A673 (cell line): ENCODE measurements at regions not wholly inside any gene's neighbourhood (a gene's known extent, or its start where the extent isn't known, plus 50 kb on each side); places are given as distances from the start of the nearest gene placed in this dataset.
"Not testable (repeated sequence)": the region's sequence is repeated elsewhere in the genome, so short reads cannot be mapped to it uniquely, and the experiment has no call there.

Experiments used
- BruUV-seq: library from RNA; stranded (reverse); fragments of 400-500 nt; replicated peaks from 2 replicates; lab custom pipeline; 2021; lab: Mats Ljungman, UMichigan
- CTCF ChIA-PET: fragments of 300-600 bp; sonication (Branson Sonifier 250); formaldehyde crosslinking; loops from one replicate; lab custom pipeline; 2022; ENCODE audit warnings: antibody characterized with exemption; lab: Charles Lee
- POLR2A ChIA-PET: fragments of 300-600 bp; sonication (Branson Sonifier 250); formaldehyde crosslinking; loops from one replicate; lab custom pipeline; 2022; ENCODE audit warnings: antibody characterized with exemption; ENCODE audit not compliant: low non-redundant PET; lab: Charles Lee
- DNase-seq: peaks from one replicate; pipeline ENCODE4 v3.0.0-alpha.2; 2015; ENCODE audit warnings: low spot score
- H3K27ac ChIP-seq: fragments of 200-600 bp; sonication (generic); 2 replicates; pipeline ENCODE4 v1.5.1; 2016; ENCODE audit warnings: mixed run types, low read depth, mild to moderate bottlenecking, mixed read lengths, antibody characterized with exemption, low read length; ENCODE audit not compliant: poor library complexity, severe bottlenecking
- H3K27me3 ChIP-seq: fragments of 200-600 bp; sonication (generic); replicated peaks from 2 replicates; pipeline ENCODE4 v1.6.1; 2017; ENCODE audit warnings: mixed run types, low read depth, mild to moderate bottlenecking, mixed read lengths, antibody characterized with exemption, low read length; ENCODE audit not compliant: insufficient read depth, poor library complexity
- H3K36me3 ChIP-seq: fragments of 200-600 bp; sonication (generic); 2 replicates; pipeline ENCODE4 v1.6.1; 2016; ENCODE audit warnings: mixed run types, mild to moderate bottlenecking, mixed read lengths, antibody characterized with exemption, low read length; ENCODE audit not compliant: insufficient read depth, poor library complexity, severe bottlenecking
- H3K4me1 ChIP-seq: fragments of 200-600 bp; sonication (generic); 2 replicates; pipeline ENCODE4 v1.6.1; 2017; ENCODE audit warnings: mixed run types, mild to moderate bottlenecking, mixed read lengths, antibody characterized with exemption, low read length; ENCODE audit not compliant: insufficient read depth, poor library complexity, severe bottlenecking
- H3K4me3 ChIP-seq: fragments of 200-600 bp; sonication (generic); 2 replicates; pipeline ENCODE4 v1.5.1; 2016; ENCODE audit warnings: low read depth, mixed run types, mild to moderate bottlenecking, mixed read lengths, low read length; ENCODE audit not compliant: poor library complexity, severe bottlenecking
- H3K9me3 ChIP-seq: fragments of 200-600 bp; sonication (generic); 2 replicates; pipeline ENCODE4 v1.6.1; 2016; ENCODE audit warnings: mixed run types, low read depth, mild to moderate bottlenecking, mixed read lengths, antibody characterized with exemption, low read length; ENCODE audit not compliant: poor library complexity, severe bottlenecking
- CTCF ChIP-seq: fragments of 300-800, 200-600 bp; sonication (generic); conservative IDR thresholded peaks from 2 replicates; pipeline ENCODE4 v1.5.1; 2017; ENCODE audit warnings: low read depth, mild to moderate bottlenecking, antibody characterized with exemption, low read length, moderate library complexity, mixed read lengths
- EZH2 ChIP-seq: fragments of 200-600 bp; sonication (generic); IDR thresholded peaks from 2 replicates; pipeline ENCODE4 v1.6.1; 2017; ENCODE audit warnings: borderline replicate concordance, low read depth, mild to moderate bottlenecking, mixed read lengths, antibody characterized with exemption, low read length; ENCODE audit not compliant: poor library complexity, severe bottlenecking
- intact Hi-C: fragments of 100-400 bp; cut with micrococcal nuclease; formaldehyde crosslinking; loops from one replicate; pipeline ENCODE4 v1.10.0; 2022; ENCODE audit not compliant: unreplicated experiment

GRCh38 chr2:185417111-185417510, 321.5 kb upstream of the FSIP2 start:
- H3K27ac ChIP-seq = no peak overlapping the region
- H3K27me3 ChIP-seq = no peaks in the 10 kb centered on the region
- CTCF ChIA-PET = no interaction called here
- H3K9me3 ChIP-seq = no peaks in the 10 kb centered on the region
- intact Hi-C loops = no loop called here
- no peak for DNase-seq
- H3K4me1 ChIP-seq = no peaks in the 10 kb centered on the region
- no peaks in the 10 kb centered on the region for H3K36me3 ChIP-seq
- no peak overlapping the region for H3K4me3 ChIP-seq
- POLR2A ChIA-PET = no interaction called here
- no TSS peak for BruUV-seq
- TF ChIP-seq CTCF (no peak), EZH2 (no peak)

GRCh38 chr2:185417688-185418087, 320.9 kb upstream of the FSIP2 start:
- Histone ChIP-seq H3K36me3 (no peaks in the 10 kb centered on the region), H3K27ac (no peak overlapping the region), H3K4me1 (no peaks in the 10 kb centered on the region), H3K9me3 (no peaks in the 10 kb centered on the region), H3K27me3 (no peaks in the 10 kb centered on the region), H3K4me3 (no peak overlapping the region)
- intact Hi-C loops = no loop called here
- ChIA-PET POLR2A (no interaction called here), CTCF (no interaction called here)
- no peak for DNase-seq
- no TSS peak for BruUV-seq
- TF ChIP-seq CTCF = no peak
- TF ChIP-seq EZH2 = no peak

GRCh38 chr2:185424958-185425629, 313.5 kb upstream of the FSIP2 start:
- BruUV-seq, H3K4me1 ChIP-seq, H3K9me3 ChIP-seq, H3K36me3 ChIP-seq, intact Hi-C loops, H3K27ac ChIP-seq, POLR2A ChIA-PET, DNase-seq, H3K27me3 ChIP-seq, H3K4me3 ChIP-seq, CTCF ChIA-PET: not testable (repeated sequence)

- Histone ChIP-seq H3K9me3 (no peaks in the 10 kb centered on the region), H3K4me1 (no peaks in the 10 kb centered on the region), H3K4me3 (no peak overlapping the region), H3K27me3 (no peaks in the 10 kb centered on the region), H3K36me3 (no peaks in the 10 kb centered on the region), H3K27ac (no peak overlapping the region)
- POLR2A ChIA-PET = no interaction called here
- TF ChIP-seq EZH2 (no peak), CTCF (no peak)
- intact Hi-C loops = no loop called here
- no peak for DNase-seq
- no TSS peak for BruUV-seq
- CTCF ChIA-PET = no interaction called here
These were observed 310.6 kb upstream of the FSIP2 start for GRCh38 chr2:185428000-185428399.
